ENCODE measurements at regions not wholly inside any gene's neighbourhood (a gene's known extent, or its start where the extent isn't known, plus 50 kb on each side); places are given as distances from the start of the nearest gene placed in this dataset.

- no peak for DNase-seq (ENCODE audit: extremely low spot score, unreplicated experiment)
- Mint-ChIP-seq H3K4me3 (ENCODE audit: unreplicated experiment) (no peak overlapping the region), H3K27ac (ENCODE audit: unreplicated experiment) (no peak overlapping the region), H3K36me3 (ENCODE audit: unreplicated experiment) (no peaks in the 10 kb centered on the region), H3K27me3 (ENCODE audit: unreplicated experiment) (no peaks in the 10 kb centered on the region), H3K4me1 (ENCODE audit: unreplicated experiment) (no peaks in the 10 kb centered on the region), H3K9me3 (ENCODE audit: unreplicated experiment) (peaks cover 38% of the 10 kb centered on the region)
- TF ChIP-seq CTCF (IDR thresholded peaks at IDR 0.05): no peak
Measured at GRCh38 chr7:153835103-153835502, 217.1 kb upstream of the DPP6 start.

- H3K4me3 Mint-ChIP-seq (ENCODE audit: unreplicated experiment): no peak overlapping the region
- DNase-seq (ENCODE audit: extremely low spot score, unreplicated experiment): no peak
- no peak overlapping the region for H3K27ac Mint-ChIP-seq (ENCODE audit: unreplicated experiment)
- H3K4me1 Mint-ChIP-seq (ENCODE audit: unreplicated experiment): no peaks in the 10 kb centered on the region
- no peaks in the 10 kb centered on the region for H3K27me3 Mint-ChIP-seq (ENCODE audit: unreplicated experiment)
- H3K36me3 Mint-ChIP-seq (ENCODE audit: unreplicated experiment): no peaks in the 10 kb centered on the region
- TF ChIP-seq CTCF (IDR thresholded peaks at IDR 0.05): no peak
- H3K9me3 Mint-ChIP-seq (ENCODE audit: unreplicated experiment): peaks cover 33% of the 10 kb centered on the region
Measured at GRCh38 chr7:153835712-153836265, 216.4 kb upstream of the DPP6 start.

- H3K27me3 Mint-ChIP-seq (ENCODE audit: unreplicated experiment): no peaks in the 10 kb centered on the region
- no peaks in the 10 kb centered on the region for H3K36me3 Mint-ChIP-seq (ENCODE audit: unreplicated experiment)
- no peak overlapping the region for H3K27ac Mint-ChIP-seq (ENCODE audit: unreplicated experiment)
- TF ChIP-seq CTCF (IDR thresholded peaks at IDR 0.05): no peak
- no peak overlapping the region for H3K4me3 Mint-ChIP-seq (ENCODE audit: unreplicated experiment)
- DNase-seq (ENCODE audit: extremely low spot score, unreplicated experiment): no peak
- H3K9me3 Mint-ChIP-seq (ENCODE audit: unreplicated experiment): peaks cover 25% of the 10 kb centered on the region
- H3K4me1 Mint-ChIP-seq (ENCODE audit: unreplicated experiment): no peaks in the 10 kb centered on the region
Measured at GRCh38 chr7:153838591-153838990, 213.6 kb upstream of the DPP6 start.

DNA sequence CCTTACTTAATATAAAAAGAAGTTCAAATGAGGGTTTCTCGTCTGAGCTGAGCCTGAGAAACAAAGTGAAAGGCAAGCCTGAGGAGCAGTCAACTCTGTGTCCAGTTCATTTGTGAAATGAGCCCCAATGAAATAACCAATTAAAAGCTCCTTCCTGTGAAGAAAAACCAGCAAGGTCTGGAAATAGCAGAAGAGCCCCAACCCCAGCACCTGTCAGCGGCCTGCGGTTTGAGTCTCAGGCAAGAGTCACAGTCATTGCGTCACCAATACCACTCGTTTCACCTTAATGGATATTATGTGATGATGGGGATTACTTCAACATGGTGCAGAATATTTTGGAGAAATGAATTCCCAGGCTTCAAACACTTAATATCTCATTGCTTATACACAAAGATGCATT, 211.3 kb upstream of the DPP6 start:
- Mint-ChIP-seq H3K27ac (ENCODE audit: unreplicated experiment) (no peak overlapping the region), H3K9me3 (ENCODE audit: unreplicated experiment) (peaks cover 27% of the 10 kb centered on the region), H3K36me3 (ENCODE audit: unreplicated experiment) (no peaks in the 10 kb centered on the region), H3K4me3 (ENCODE audit: unreplicated experiment) (no peak overlapping the region), H3K4me1 (ENCODE audit: unreplicated experiment) (no peaks in the 10 kb centered on the region), H3K27me3 (ENCODE audit: unreplicated experiment) (no peaks in the 10 kb centered on the region)
- no peak for DNase-seq (ENCODE audit: extremely low spot score, unreplicated experiment)
- no peak for TF ChIP-seq CTCF (IDR thresholded peaks at IDR 0.05)

- Mint-ChIP-seq H3K27ac (ENCODE audit: unreplicated experiment) (no peak overlapping the region), H3K27me3 (ENCODE audit: unreplicated experiment) (no peaks in the 10 kb centered on the region), H3K4me3 (ENCODE audit: unreplicated experiment) (no peak overlapping the region), H3K4me1 (ENCODE audit: unreplicated experiment) (no peaks in the 10 kb centered on the region), H3K9me3 (ENCODE audit: unreplicated experiment) (peaks cover 62% of the 10 kb centered on the region), H3K36me3 (ENCODE audit: unreplicated experiment) (no peaks in the 10 kb centered on the region)
- no peak for TF ChIP-seq CTCF (IDR thresholded peaks at IDR 0.05)
- DNase-seq (ENCODE audit: extremely low spot score, unreplicated experiment): no peak
Measured at GRCh38 chr7:153847828-153848227, 204.4 kb upstream of the DPP6 start.

All from osteocyte (in vitro differentiated cells).